ENCODE measurements at regions not wholly inside any gene's neighbourhood (a gene's known extent, or its start where the extent isn't known, plus 50 kb on each side); places are given as distances from the start of the nearest gene placed in this dataset.

- Mint-ChIP-seq H3K9me3 (ENCODE audit: unreplicated experiment) (no peaks in the 10 kb centered on the region), H3K36me3 (ENCODE audit: low read depth, unreplicated experiment) (no peaks in the 10 kb centered on the region), H3K4me3 (ENCODE audit: unreplicated experiment) (no peak overlapping the region), H3K4me1 (ENCODE audit: unreplicated experiment) (peaks cover 18% of the 10 kb centered on the region), H3K27me3 (ENCODE audit: unreplicated experiment) (no peaks in the 10 kb centered on the region), H3K27ac (ENCODE audit: unreplicated experiment) (no peak overlapping the region)
- no peak for DNase-seq (ENCODE audit: low spot score)
- no peak for TF ChIP-seq CTCF (IDR thresholded peaks at IDR 0.05; ENCODE audit: unreplicated experiment)
Observed at GRCh38 chr12:19039515-19039914, 90.0 kb upstream of the PLEKHA5 start.

GRCh38 chr12:19042221-19042620, 87.3 kb upstream of the PLEKHA5 start:
- H3K27me3 Mint-ChIP-seq (ENCODE audit: unreplicated experiment): no peaks in the 10 kb centered on the region
- H3K36me3 Mint-ChIP-seq (ENCODE audit: low read depth, unreplicated experiment): no peaks in the 10 kb centered on the region
- H3K4me1 Mint-ChIP-seq (ENCODE audit: unreplicated experiment): peaks cover 9% of the 10 kb centered on the region
- no peak overlapping the region for H3K27ac Mint-ChIP-seq (ENCODE audit: unreplicated experiment)
- no peak for DNase-seq (ENCODE audit: low spot score)
- H3K4me3 Mint-ChIP-seq (ENCODE audit: unreplicated experiment): no peak overlapping the region
- no peak for TF ChIP-seq CTCF (IDR thresholded peaks at IDR 0.05; ENCODE audit: unreplicated experiment)
- no peaks in the 10 kb centered on the region for H3K9me3 Mint-ChIP-seq (ENCODE audit: unreplicated experiment)

GRCh38 chr12:19044430-19044829, 85.1 kb upstream of the PLEKHA5 start:
- Mint-ChIP-seq H3K4me3 (ENCODE audit: unreplicated experiment) (no peak overlapping the region), H3K27ac (ENCODE audit: unreplicated experiment) (no peak overlapping the region), H3K27me3 (ENCODE audit: unreplicated experiment) (no peaks in the 10 kb centered on the region), H3K4me1 (ENCODE audit: unreplicated experiment) (peaks cover 4% of the 10 kb centered on the region), H3K9me3 (ENCODE audit: unreplicated experiment) (no peaks in the 10 kb centered on the region), H3K36me3 (ENCODE audit: low read depth, unreplicated experiment) (no peaks in the 10 kb centered on the region)
- TF ChIP-seq CTCF (IDR thresholded peaks at IDR 0.05; ENCODE audit: unreplicated experiment): no peak
- DNase-seq (ENCODE audit: low spot score): no peak

GRCh38 chr12:19044891-19045290, 84.6 kb upstream of the PLEKHA5 start:
- H3K36me3 Mint-ChIP-seq (ENCODE audit: low read depth, unreplicated experiment): no peaks in the 10 kb centered on the region
- DNase-seq (ENCODE audit: low spot score): no peak

GRCh38 chr12:19045426-19045825, 84.1 kb upstream of the PLEKHA5 start:
- H3K36me3 Mint-ChIP-seq (ENCODE audit: low read depth, unreplicated experiment): no peaks in the 10 kb centered on the region
- DNase-seq (ENCODE audit: low spot score): no peak
- no peak for TF ChIP-seq CTCF (IDR thresholded peaks at IDR 0.05; ENCODE audit: unreplicated experiment)
- no peak overlapping the region for H3K27ac Mint-ChIP-seq (ENCODE audit: unreplicated experiment)
- no peak overlapping the region for H3K4me3 Mint-ChIP-seq (ENCODE audit: unreplicated experiment)
- no peaks in the 10 kb centered on the region for H3K9me3 Mint-ChIP-seq (ENCODE audit: unreplicated experiment)
- H3K27me3 Mint-ChIP-seq (ENCODE audit: unreplicated experiment): no peaks in the 10 kb centered on the region
- H3K4me1 Mint-ChIP-seq (ENCODE audit: unreplicated experiment): peaks cover 4% of the 10 kb centered on the region

More at GRCh38 chr12:19044891-19045290, 84.6 kb upstream of the PLEKHA5 start:
- no peaks in the 10 kb centered on the region for H3K9me3 Mint-ChIP-seq (ENCODE audit: unreplicated experiment)
- H3K4me1 Mint-ChIP-seq (ENCODE audit: unreplicated experiment): peaks cover 4% of the 10 kb centered on the region
- H3K4me3 Mint-ChIP-seq (ENCODE audit: unreplicated experiment): no peak overlapping the region
- H3K27me3 Mint-ChIP-seq (ENCODE audit: unreplicated experiment): no peaks in the 10 kb centered on the region
- H3K27ac Mint-ChIP-seq (ENCODE audit: unreplicated experiment): no peak overlapping the region
- TF ChIP-seq CTCF (IDR thresholded peaks at IDR 0.05; ENCODE audit: unreplicated experiment): no peak
